Ascending aorta (tissue), 2 donors: ENCODE measurements at regions not wholly inside any gene's neighbourhood (a gene's known extent, or its start where the extent isn't known, plus 50 kb on each side); places are given as distances from the start of the nearest gene placed in this dataset.

ENCODE experiments used
- DNase-seq, 2 donors: peaks; one replicate each; pipeline ENCODE4 v3.0.0-alpha.2; 2019; ENCODE audit warnings: low spot score in 2 of 2
- H3K27ac ChIP-seq, 2 donors: fragments of 200-600 bp; sonication (generic); one replicate each; pipeline ENCODE4 v1.5.1; 2016 to 2017; ENCODE audit warnings: mild to moderate bottlenecking in 1 of 2
- H3K27me3 ChIP-seq: fragments of 200-600 bp; sonication (generic); one replicate; pipeline ENCODE4 v1.5.1; 2017
- H3K36me3 ChIP-seq, 2 donors: fragments of 200-600 bp; sonication (generic); one replicate each; pipeline ENCODE4 v1.5.1; 2016
- H3K4me1 ChIP-seq, 2 donors: fragments of 200-600 bp; sonication (generic); one replicate each; pipeline ENCODE4 v1.5.1; 2016 to 2017; ENCODE audit warnings: mild to moderate bottlenecking in 1 of 2
- H3K4me3 ChIP-seq, 2 donors: fragments of 200-600 bp; sonication (generic); one replicate each; pipeline ENCODE4 v1.5.1; 2016 to 2017; ENCODE audit warnings: mild to moderate bottlenecking in 1 of 2
- H3K9me3 ChIP-seq, 2 donors: fragments of 200-600 bp; sonication (generic); one replicate each; pipeline ENCODE4 v1.5.1; 2016
- intact Hi-C: fragments of 100-400 bp; cut with DNase I; formaldehyde crosslinking; loops from one replicate; pipeline ENCODE4 v1.15.1; 2023
- TF ChIP-seq, protein P1 (sequence below), 3 experiments: fragments of 200-600 bp in 2 of 3; fragments of 450-650 bp in 1 of 3; sonication (generic) in 2 of 3; IDR thresholded peaks; one replicate each; pipeline ENCODE4 v1.5.1; 2016 to 2019; ENCODE audit warnings: antibody characterized with exemption in 3 of 3, mild to moderate bottlenecking in 1 of 3, moderate library complexity in 1 of 3

DNA sequence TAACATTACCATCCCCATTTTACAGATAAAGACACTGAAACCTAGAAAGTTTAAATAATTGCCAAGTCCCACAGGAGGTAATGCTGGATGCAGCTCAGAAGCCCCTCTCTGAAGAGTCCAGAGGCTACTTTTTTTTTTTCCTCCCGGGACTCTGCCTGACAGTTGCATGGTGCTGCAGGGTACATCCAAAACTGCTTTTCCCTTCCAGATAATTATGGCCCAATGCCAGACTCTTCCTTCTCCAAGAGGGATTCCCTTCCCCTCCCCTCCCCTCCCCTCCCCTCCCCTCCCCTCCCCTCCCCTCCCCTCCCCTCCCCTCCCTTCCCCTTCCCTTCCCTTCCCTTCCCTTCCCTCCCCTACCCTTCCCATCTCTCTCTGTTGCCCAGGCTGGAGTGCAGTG, 122.9 kb downstream of the LSMEM1 start:
- TF ChIP-seq, protein P1, sequence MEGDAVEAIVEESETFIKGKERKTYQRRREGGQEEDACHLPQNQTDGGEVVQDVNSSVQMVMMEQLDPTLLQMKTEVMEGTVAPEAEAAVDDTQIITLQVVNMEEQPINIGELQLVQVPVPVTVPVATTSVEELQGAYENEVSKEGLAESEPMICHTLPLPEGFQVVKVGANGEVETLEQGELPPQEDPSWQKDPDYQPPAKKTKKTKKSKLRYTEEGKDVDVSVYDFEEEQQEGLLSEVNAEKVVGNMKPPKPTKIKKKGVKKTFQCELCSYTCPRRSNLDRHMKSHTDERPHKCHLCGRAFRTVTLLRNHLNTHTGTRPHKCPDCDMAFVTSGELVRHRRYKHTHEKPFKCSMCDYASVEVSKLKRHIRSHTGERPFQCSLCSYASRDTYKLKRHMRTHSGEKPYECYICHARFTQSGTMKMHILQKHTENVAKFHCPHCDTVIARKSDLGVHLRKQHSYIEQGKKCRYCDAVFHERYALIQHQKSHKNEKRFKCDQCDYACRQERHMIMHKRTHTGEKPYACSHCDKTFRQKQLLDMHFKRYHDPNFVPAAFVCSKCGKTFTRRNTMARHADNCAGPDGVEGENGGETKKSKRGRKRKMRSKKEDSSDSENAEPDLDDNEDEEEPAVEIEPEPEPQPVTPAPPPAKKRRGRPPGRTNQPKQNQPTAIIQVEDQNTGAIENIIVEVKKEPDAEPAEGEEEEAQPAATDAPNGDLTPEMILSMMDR (IDR thresholded peaks at IDR 0.05) = no peak
- Histone ChIP-seq H3K27me3 (no peaks in the 10 kb centered on the region), H3K9me3 (no peaks in the 10 kb centered on the region), H3K27ac (no peak overlapping the region), H3K36me3 (no peaks in the 10 kb centered on the region), H3K4me3 (no peak overlapping the region), H3K4me1 (no peaks in the 10 kb centered on the region)
- no peak for DNase-seq
- intact Hi-C loops = no loop called here

DNA sequence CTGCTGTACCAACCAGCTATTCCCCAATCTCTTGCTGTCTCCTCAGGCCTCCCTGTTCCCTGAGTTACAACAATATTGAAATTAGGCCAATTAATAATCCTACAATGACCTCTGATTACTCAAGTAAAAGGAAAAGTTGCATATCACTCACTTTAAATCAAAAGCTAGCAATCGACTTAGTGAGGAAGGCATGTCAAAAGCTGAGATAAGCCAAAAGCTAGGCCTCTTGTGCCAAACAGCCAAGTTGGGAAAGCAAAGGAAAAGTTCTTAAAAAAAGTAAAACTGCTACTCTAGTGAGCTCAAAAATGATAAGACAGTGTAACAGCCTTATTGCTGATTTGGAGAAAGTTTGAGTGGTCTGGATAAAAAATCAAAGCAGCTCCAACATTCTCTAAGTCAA, 129.8 kb downstream of the LSMEM1 start:
- intact Hi-C loops = no loop called here
- no peaks in the 10 kb centered on the region for H3K4me1 ChIP-seq
- no peaks in the 10 kb centered on the region for H3K36me3 ChIP-seq
- no peak for DNase-seq
- no peak overlapping the region for H3K27ac ChIP-seq
- TF ChIP-seq, protein P1 (IDR thresholded peaks at IDR 0.05) = no peak
- no peak overlapping the region for H3K4me3 ChIP-seq
- H3K9me3 ChIP-seq = no peaks in the 10 kb centered on the region
- H3K27me3 ChIP-seq = no peaks in the 10 kb centered on the region

DNA sequence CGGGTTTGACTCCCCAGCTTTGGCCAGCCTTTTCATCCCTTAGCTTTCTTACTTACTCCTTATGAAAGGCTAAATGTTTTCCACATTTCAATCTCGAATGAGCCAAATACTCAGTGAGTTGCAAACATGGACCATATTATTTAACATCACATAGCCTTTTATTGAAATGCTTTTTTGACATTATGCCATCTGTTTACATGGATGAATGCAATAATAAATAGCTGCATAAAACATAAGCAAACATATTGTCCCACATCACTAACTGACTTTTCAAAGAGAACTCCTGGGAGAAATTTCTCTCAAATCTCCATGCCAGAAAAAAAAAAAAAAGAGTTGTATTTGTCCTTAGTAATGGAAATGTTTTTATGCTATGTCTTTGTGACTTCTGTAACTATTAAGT, 134.9 kb downstream of the LSMEM1 start:
- H3K27ac ChIP-seq = no peak overlapping the region
- H3K36me3 ChIP-seq = no peaks in the 10 kb centered on the region
- DNase-seq = no peak
- H3K27me3 ChIP-seq = no peaks in the 10 kb centered on the region
- H3K4me3 ChIP-seq = no peak overlapping the region
- no peaks in the 10 kb centered on the region for H3K9me3 ChIP-seq
- intact Hi-C loops = no loop called here
- TF ChIP-seq, protein P1 (IDR thresholded peaks at IDR 0.05) = no peak
- no peaks in the 10 kb centered on the region for H3K4me1 ChIP-seq

DNA sequence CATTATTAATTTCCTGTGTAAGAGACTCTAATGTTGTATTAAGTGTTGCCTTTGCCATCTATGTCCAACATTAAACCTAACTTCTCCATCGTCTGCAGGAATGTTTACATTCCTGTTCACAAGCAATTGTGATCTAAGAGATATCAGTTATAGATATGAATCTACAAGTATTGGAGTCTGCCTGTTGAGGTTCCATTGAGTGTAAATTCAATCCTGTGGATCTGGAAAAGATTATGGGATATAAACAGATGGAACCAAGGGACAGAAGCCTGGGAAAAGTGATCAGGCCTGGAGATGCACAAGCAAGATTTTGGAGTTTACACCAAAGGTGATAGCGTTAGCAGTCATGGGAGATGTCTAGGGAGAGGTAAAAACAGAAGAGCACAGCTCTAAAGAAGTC, 135.5 kb downstream of the LSMEM1 start:
- intact Hi-C loops = no loop called here

DNA sequence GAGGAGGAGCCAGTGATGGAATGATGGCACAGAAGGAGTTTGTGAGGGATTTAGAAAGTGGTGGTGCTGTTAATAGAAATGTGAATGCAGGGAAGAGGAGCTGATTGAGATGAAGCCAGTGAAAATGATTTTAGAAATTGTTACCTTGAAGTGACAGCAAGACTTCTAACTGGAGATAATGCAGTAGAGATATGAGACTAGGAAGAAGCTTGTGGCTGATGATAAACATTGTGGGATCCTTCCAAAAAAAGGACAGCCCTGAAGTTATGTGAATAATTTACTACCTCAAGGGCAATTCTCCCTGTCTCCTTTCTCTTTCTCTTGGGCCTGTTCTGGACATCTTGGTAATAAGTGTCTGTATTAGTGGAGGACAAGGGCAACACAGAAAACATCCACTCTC, 138.6 kb downstream of the LSMEM1 start:
- Histone ChIP-seq H3K27me3 (no peaks in the 10 kb centered on the region), H3K27ac (no peak overlapping the region), H3K4me1 (no peaks in the 10 kb centered on the region), H3K9me3 (no peaks in the 10 kb centered on the region), H3K36me3 (no peaks in the 10 kb centered on the region), H3K4me3 (no peak overlapping the region)
- no peak for DNase-seq
- TF ChIP-seq, protein P1 (IDR thresholded peaks at IDR 0.05) = no peak
- intact Hi-C loops = no loop called here

More for the DNA sequence above, 135.5 kb downstream of the LSMEM1 start:
- Histone ChIP-seq H3K4me1 (no peaks in the 10 kb centered on the region), H3K9me3 (no peaks in the 10 kb centered on the region), H3K27ac (no peak overlapping the region), H3K27me3 (no peaks in the 10 kb centered on the region), H3K4me3 (no peak overlapping the region), H3K36me3 (no peaks in the 10 kb centered on the region)
- TF ChIP-seq, protein P1 (IDR thresholded peaks at IDR 0.05) = no peak
- DNase-seq = no peak

DNA sequence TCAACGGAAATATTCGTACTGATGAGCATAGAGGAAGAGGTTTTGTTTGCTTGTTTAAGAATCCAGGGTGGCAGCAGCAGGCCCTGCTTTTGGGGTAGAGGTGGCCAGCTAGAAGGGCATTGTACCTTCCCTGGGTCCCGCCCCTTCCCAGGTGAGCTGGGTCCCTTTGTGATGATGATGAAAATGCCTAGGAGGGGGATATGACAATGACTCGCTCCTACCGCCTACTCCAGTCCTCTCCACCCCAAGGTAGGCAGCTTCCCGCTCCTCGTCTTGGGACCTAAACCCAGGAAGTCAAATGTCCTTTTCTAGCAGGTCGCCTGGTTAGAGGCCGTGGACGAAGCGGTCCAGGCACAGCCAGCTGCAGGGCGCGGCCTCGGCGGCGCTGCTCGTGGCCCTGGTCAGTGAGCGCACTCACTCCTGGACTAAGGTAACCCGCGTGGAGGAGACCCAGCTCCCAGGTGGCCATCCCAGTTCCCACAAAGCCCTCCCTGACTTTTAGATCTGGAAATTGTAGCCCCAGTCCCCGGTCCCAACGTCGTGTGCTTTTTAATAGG, 141.4 kb downstream of the LSMEM1 start:
- Histone ChIP-seq H3K4me1 (no peaks in the 10 kb centered on the region), H3K36me3 (no peaks in the 10 kb centered on the region), H3K27ac (no peak overlapping the region), H3K27me3 (no peaks in the 10 kb centered on the region), H3K4me3 (no peak overlapping the region), H3K9me3 (no peaks in the 10 kb centered on the region)
- TF ChIP-seq, protein P1 (IDR thresholded peaks at IDR 0.05) = no peak
- no peak for DNase-seq
- intact Hi-C loops = no loop called here
